GM12875 (cell line): ENCODE measurements at regions not wholly inside any gene's neighbourhood (a gene's known extent, or its start where the extent isn't known, plus 50 kb on each side); places are given as distances from the start of the nearest gene placed in this dataset.
"Not testable (repeated sequence)": the region's sequence is repeated elsewhere in the genome, so short reads cannot be mapped to it uniquely, and the experiment has no call there.

Source experiments
- H3K4me3 ChIP-seq: one replicate; pipeline ENCODE4 v1.5.1; 2011; ENCODE audit warnings: low read depth, low read length, control low read depth
- TF ChIP-seq, protein P1 (sequence below): IDR thresholded peaks from 2 replicates; pipeline ENCODE4 v1.5.1; 2011; ENCODE audit warnings: low read depth, mild to moderate bottlenecking, control low read depth, inconsistent platforms, low read length, moderate library complexity, borderline replicate concordance; ENCODE audit not compliant: insufficient read depth

DNA sequence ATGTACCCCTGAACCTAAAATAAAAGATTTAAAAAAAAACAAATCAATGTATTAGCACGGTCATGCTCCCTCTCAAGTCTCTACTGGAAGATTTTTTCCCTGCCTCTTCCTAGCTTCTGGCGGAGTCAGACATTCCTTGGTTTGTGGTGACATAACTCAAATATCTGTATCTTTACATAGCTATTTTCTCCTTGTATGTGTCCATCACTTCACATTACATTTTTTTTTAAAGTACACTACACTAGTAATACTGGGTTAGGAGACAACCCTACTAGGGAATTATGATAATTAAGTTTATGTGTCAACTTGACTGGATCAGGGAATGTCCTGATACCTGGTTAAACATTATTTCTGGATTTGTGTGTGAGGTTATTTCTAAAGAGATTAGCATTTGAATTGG is 1197.9 kb downstream of the TECRL start:
- no peak overlapping the region for H3K4me3 ChIP-seq
- TF ChIP-seq, protein P1, sequence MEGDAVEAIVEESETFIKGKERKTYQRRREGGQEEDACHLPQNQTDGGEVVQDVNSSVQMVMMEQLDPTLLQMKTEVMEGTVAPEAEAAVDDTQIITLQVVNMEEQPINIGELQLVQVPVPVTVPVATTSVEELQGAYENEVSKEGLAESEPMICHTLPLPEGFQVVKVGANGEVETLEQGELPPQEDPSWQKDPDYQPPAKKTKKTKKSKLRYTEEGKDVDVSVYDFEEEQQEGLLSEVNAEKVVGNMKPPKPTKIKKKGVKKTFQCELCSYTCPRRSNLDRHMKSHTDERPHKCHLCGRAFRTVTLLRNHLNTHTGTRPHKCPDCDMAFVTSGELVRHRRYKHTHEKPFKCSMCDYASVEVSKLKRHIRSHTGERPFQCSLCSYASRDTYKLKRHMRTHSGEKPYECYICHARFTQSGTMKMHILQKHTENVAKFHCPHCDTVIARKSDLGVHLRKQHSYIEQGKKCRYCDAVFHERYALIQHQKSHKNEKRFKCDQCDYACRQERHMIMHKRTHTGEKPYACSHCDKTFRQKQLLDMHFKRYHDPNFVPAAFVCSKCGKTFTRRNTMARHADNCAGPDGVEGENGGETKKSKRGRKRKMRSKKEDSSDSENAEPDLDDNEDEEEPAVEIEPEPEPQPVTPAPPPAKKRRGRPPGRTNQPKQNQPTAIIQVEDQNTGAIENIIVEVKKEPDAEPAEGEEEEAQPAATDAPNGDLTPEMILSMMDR, result no peak

DNA sequence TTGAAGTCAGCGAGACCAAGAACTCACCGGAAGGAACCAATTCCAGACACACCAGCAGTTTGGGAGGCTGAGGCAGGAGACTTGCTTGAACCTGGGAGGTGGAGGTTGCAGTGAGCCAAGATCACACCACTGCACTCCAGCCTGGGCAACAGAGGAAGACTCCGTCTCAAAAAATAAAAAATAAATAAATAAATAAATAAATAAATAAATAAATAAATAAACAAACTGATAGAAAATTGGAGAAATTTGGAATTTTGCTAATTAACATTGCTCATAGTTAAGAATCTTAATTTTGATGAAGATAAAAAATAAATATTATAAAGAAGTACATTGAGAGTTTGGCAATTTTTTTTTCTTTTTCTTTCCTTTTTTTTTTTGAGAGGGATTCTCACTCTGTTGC is 1216.2 kb downstream of the TECRL start:
- H3K4me3 ChIP-seq, result not testable (repeated sequence)

DNA sequence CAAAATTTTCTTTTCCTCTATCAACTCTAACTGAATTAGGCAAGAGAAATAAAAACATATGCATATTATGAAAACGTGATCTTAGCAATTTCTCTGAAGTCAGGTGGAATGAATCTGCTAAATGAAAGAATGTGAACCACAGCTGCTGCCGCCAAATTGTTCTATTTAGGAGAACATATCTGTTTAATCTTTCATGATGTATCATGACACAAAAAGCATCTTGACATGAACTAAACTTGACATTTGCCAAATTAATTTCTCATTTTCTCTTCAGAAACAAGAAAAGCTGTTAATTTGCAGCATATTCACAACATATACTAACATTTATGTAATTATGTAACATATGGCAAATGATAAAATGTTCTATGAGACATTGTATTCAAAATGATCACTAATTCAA is 1237.9 kb downstream of the TECRL start:
- TF ChIP-seq, protein P1, result no peak

DNA sequence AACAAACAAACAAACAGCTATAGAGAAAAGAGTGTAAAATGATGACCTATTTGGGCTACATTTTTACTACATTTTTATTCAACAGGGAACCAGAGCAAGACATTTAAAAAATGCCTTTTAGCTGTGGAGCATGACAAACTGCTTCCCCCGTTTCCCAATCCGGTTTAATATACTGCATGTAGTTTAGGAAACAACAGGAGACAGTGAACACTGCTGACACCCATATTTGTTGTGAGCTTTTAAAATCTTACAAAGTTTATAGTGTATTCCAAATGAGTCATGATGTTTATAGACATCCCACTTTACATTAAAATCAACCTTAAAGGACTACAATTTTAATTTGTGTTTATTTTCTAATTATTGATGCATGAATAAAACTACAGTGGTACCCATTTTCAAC is 1238.3 kb downstream of the TECRL start:
- TF ChIP-seq, protein P1, result no peak

More for the DNA sequence above, 1237.9 kb downstream of the TECRL start:
- H3K4me3 ChIP-seq, result no peak overlapping the region

DNA sequence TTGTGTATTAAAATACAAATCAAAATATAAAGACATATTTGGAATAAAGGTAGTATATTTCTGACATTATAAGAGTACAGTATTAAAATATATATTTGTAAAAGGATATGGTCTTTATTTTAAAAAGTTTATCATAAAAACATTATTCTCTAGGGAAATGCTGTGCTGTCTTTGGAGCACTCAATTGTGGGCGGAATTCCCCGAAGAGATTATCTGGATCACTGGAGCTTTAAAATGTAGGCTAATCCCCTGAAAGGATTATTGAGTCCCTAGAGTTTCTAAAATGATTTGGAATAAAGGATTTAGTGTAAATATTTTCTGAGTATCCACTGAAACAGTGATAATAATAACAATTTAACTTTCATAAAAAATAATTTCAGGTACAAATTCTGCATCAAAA is 1239.4 kb downstream of the TECRL start:
- TF ChIP-seq, protein P1, result no peak
- no peak overlapping the region for H3K4me3 ChIP-seq

More for the DNA sequence above, 1238.3 kb downstream of the TECRL start:
- no peak overlapping the region for H3K4me3 ChIP-seq

DNA sequence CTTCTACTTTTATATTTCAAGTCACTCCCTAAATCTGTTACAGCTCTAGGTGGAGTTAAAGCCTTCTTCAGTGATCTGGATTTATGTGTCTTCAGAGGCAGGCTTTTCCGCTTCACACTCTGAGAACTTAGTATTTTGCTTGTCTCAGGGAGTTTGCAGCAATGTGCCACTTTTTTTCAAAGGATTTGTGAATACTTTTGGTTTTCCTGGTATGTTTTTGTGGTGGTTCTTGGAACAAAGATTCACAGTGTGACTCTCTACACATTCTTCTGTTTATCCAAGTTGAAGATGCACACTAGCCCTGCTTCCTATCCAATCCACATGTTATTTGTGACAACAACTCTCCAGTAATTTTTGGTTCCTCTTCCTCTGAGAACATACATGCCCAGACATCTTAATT is 1253.7 kb downstream of the TECRL start:
- H3K4me3 ChIP-seq, result no peak overlapping the region
- TF ChIP-seq, protein P1, result no peak

DNA sequence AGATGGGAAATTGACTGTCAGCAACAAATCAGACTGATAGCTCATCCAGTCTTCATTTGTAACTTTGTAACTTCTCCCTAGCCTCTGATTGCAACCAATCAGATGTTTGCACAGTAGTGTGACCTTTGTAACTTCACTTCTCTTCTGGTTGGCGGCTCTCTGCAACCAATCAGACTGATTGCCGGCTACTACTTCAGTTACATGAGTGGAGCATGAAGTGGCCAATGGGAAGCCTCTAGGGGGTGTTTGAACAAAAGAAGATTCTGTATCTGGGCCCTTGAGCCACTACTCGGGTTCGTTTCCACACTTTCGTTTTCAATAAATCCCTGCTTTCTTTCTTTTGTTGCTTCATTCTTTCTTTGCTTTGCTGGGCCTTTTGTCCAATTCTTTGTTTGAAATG is 1285.8 kb downstream of the TECRL start:
- no peak overlapping the region for H3K4me3 ChIP-seq
- TF ChIP-seq, protein P1, result no peak

DNA sequence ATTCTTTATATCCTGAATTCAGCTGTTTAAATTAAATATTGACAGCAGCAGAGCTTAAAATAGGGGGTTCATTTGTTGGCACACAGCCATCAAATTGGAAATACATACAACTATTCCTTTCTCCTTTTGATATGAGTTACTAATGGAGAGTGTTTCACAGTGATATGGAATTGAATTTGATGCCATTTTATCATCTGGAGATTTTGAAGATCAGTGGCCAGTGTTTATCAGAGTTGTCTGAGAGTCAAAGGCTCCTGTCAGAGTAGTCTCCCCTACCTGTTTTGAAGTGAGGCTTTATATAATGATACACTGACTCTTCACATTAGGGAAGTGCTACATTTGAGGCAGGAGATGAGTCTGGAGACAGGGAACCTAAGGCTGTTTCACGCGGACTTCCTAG is 1286.3 kb downstream of the TECRL start:
- no peak overlapping the region for H3K4me3 ChIP-seq
- TF ChIP-seq, protein P1, result no peak
